ENCODE measurements at regions not wholly inside any gene's neighbourhood (a gene's known extent, or its start where the extent isn't known, plus 50 kb on each side); places are given as distances from the start of the nearest gene placed in this dataset.

GRCh38 chr9:627336-627970, 214.0 kb upstream of the DMRT1 start:
- DNase-seq (ENCODE audit: low read depth in 2 of 3, low spot score in 1 of 3): no peak

- DNase-seq (ENCODE audit: low read depth in 2 of 3, low spot score in 1 of 3): no peak
These were observed 212.4 kb upstream of the DMRT1 start for GRCh38 chr9:629146-629545.

GRCh38 chr9:630817-631216, 210.7 kb upstream of the DMRT1 start:
- no peak for DNase-seq (ENCODE audit: low read depth in 2 of 3, low spot score in 1 of 3)

GRCh38 chr9:631596-631995, 209.9 kb upstream of the DMRT1 start:
- no peak for DNase-seq (ENCODE audit: low read depth in 2 of 3, low spot score in 1 of 3)

GRCh38 chr9:633461-633860, 208.0 kb upstream of the DMRT1 start:
- no peak for DNase-seq (ENCODE audit: low read depth in 2 of 3, low spot score in 1 of 3)

GRCh38 chr9:636931-637591, 204.4 kb upstream of the DMRT1 start:
- no peak for DNase-seq (ENCODE audit: low read depth in 2 of 3, low spot score in 1 of 3)

- no peak for DNase-seq (ENCODE audit: low read depth in 2 of 3, low spot score in 1 of 3)
These were observed 203.3 kb upstream of the DMRT1 start for GRCh38 chr9:638152-638551.

GRCh38 chr9:642014-642413, 199.5 kb upstream of the DMRT1 start:
- DNase-seq (ENCODE audit: low read depth in 2 of 3, low spot score in 1 of 3): no peak

GRCh38 chr9:643966-644365, 197.5 kb upstream of the DMRT1 start:
- DNase-seq (ENCODE audit: low read depth in 2 of 3, low spot score in 1 of 3): no peak

GRCh38 chr9:647522-647921, 194.0 kb upstream of the DMRT1 start:
- no peak for DNase-seq (ENCODE audit: low read depth in 2 of 3, low spot score in 1 of 3)

GRCh38 chr9:649128-650074, 192.1 kb upstream of the DMRT1 start:
- no peak for DNase-seq (ENCODE audit: low read depth in 2 of 3, low spot score in 1 of 3)

GRCh38 chr9:650362-650761, 191.1 kb upstream of the DMRT1 start:
- peak in 1 of 3 donors; percentile 2 for DNase-seq (ENCODE audit: low read depth in 2 of 3, low spot score in 1 of 3)

GRCh38 chr9:651371-651770, 190.1 kb upstream of the DMRT1 start:
- no peak for DNase-seq (ENCODE audit: low read depth in 2 of 3, low spot score in 1 of 3)

GRCh38 chr9:652914-653313, 188.6 kb upstream of the DMRT1 start:
- DNase-seq (ENCODE audit: low read depth in 2 of 3, low spot score in 1 of 3): no peak

- no peak for DNase-seq (ENCODE audit: low read depth in 2 of 3, low spot score in 1 of 3)
These were observed 188.1 kb upstream of the DMRT1 start for GRCh38 chr9:653421-653820.

GRCh38 chr9:653856-654387, 187.6 kb upstream of the DMRT1 start:
- no peak for DNase-seq (ENCODE audit: low read depth in 2 of 3, low spot score in 1 of 3)

GRCh38 chr9:655875-656274, 185.6 kb upstream of the DMRT1 start:
- no peak for DNase-seq (ENCODE audit: low read depth in 2 of 3, low spot score in 1 of 3)

- no peak for DNase-seq (ENCODE audit: low read depth in 2 of 3, low spot score in 1 of 3)
These were observed 184.4 kb upstream of the DMRT1 start for GRCh38 chr9:656926-657568.

- DNase-seq (ENCODE audit: low read depth in 2 of 3, low spot score in 1 of 3): no peak
These were observed 182.2 kb upstream of the DMRT1 start for GRCh38 chr9:659286-659685.

GRCh38 chr9:660227-660626, 181.3 kb upstream of the DMRT1 start:
- DNase-seq (ENCODE audit: low read depth in 2 of 3, low spot score in 1 of 3): no peak

GRCh38 chr9:663541-663940, 178.0 kb upstream of the DMRT1 start:
- DNase-seq (ENCODE audit: low read depth in 2 of 3, low spot score in 1 of 3): no peak
